ENCODE measurements at regions not wholly inside any gene's neighbourhood (a gene's known extent, or its start where the extent isn't known, plus 50 kb on each side); places are given as distances from the start of the nearest gene placed in this dataset.
A peak's percentile ranks its signal among the peaks of the same experiment; 100 is the strongest.

DNA sequence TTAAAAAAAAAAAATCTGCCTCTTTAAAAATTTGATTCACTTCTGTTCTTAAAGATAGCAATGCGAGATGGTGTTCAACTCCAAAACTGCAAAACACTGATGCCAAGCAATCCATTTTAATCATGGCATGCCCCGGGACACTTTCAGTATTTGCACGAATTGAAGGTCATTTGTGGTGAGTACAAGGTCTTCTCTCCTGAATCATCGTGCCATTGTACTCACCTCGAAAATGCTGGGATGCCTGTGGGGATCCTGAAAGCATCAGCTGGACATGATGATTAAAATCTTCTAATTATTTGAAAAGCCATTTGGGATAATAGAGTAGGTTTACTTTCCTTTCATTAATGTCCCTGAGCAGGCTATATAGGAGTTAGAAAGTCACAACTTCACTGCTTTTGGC is 125.1 kb upstream of the NRP1 start:
- no peaks in the 10 kb centered on the region for H3K36me3 ChIP-seq
- H3K4me3 ChIP-seq = no peak overlapping the region
- no peaks in the 10 kb centered on the region for H3K9me3 ChIP-seq
- intact Hi-C loops (cut with DNase I; ENCODE audit: low total_unique reads) = no loop called here
- no peak for TF ChIP-seq POLR2A (IDR thresholded peaks at IDR 0.05)
- TF ChIP-seq, protein P1, sequence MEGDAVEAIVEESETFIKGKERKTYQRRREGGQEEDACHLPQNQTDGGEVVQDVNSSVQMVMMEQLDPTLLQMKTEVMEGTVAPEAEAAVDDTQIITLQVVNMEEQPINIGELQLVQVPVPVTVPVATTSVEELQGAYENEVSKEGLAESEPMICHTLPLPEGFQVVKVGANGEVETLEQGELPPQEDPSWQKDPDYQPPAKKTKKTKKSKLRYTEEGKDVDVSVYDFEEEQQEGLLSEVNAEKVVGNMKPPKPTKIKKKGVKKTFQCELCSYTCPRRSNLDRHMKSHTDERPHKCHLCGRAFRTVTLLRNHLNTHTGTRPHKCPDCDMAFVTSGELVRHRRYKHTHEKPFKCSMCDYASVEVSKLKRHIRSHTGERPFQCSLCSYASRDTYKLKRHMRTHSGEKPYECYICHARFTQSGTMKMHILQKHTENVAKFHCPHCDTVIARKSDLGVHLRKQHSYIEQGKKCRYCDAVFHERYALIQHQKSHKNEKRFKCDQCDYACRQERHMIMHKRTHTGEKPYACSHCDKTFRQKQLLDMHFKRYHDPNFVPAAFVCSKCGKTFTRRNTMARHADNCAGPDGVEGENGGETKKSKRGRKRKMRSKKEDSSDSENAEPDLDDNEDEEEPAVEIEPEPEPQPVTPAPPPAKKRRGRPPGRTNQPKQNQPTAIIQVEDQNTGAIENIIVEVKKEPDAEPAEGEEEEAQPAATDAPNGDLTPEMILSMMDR (IDR thresholded peaks at IDR 0.05) = no peak
- no peak for DNase-seq
- peaks cover 0 to 12% (median 0%) of the 10 kb centered on the region in 4 donors for H3K4me1 ChIP-seq
- WGBS, 5 donors = 62 to 87% (median 79%) methylated on average over 5 of the region's 5 CpGs
- H3K27me3 ChIP-seq = no peaks in the 10 kb centered on the region
- H3K27ac ChIP-seq = no peak overlapping the region

DNA sequence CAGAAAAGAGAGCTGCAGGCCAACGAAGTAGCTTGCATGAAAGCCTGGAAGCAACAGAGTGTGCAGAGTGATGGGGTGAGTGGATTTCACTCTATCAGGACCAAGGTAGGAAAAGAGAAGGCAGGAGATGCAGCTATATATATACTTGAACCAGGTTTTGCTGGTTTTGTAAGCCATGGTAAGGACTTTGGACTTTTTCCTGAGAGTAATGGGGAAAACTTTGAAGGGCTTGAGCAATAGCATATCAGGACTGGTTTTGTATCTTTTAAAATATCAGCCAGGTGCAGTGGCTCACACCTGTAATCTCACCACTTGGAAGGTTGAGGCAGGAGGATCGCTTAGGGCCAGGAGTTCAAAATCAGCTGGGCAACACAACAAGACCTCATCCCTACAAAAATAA is 120.6 kb upstream of the NRP1 start:
- 31 to 71% (median 44%) methylated on average over 2 of the region's 2 CpGs for WGBS, 5 donors
- Histone ChIP-seq H3K4me3 (no peak overlapping the region), H3K27me3 (no peaks in the 10 kb centered on the region), H3K36me3 (no peaks in the 10 kb centered on the region), H3K9me3 (no peaks in the 10 kb centered on the region), H3K27ac (no peak overlapping the region), H3K4me1 (peaks cover 0 to 4% (median 0%) of the 10 kb centered on the region in 4 donors)
- DNase-seq = peak in 1 of 2 donors; percentile 43
- TF ChIP-seq POLR2A (IDR thresholded peaks at IDR 0.05) (no peak), EP300 (IDR thresholded peaks at IDR 0.05) (no peak)
- TF ChIP-seq, protein P1 (IDR thresholded peaks at IDR 0.05) = no peak
- intact Hi-C loops (cut with DNase I; ENCODE audit: low total_unique reads) = no loop called here

DNA sequence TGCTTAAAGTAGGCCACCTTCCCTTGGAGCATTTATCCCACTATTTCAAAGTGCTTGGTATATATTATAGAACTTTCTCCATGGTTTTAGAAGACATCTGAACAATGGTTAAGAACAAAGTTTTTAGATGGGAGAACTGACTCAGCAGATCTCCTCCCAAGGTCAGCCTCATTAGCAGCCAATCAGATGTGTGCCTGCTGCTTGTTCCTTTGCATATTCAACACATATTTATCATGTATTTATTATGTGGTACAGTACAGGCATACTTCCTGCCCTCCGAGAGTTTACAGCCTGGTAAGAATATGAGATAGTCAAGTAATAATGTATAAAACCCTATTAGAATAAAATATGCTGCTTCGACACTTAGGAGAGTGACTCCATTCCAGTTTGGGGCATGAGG is 120.1 kb upstream of the NRP1 start:
- no peak for DNase-seq
- no peaks in the 10 kb centered on the region for H3K9me3 ChIP-seq
- 89 to 94% (median 93%) methylated on average over 2 of the region's 2 CpGs for WGBS, 5 donors
- H3K27ac ChIP-seq = no peak overlapping the region
- intact Hi-C loops (cut with DNase I; ENCODE audit: low total_unique reads) = no loop called here
- H3K4me1 ChIP-seq = no peaks in the 10 kb centered on the region
- H3K36me3 ChIP-seq = no peaks in the 10 kb centered on the region
- TF ChIP-seq EP300 (IDR thresholded peaks at IDR 0.05) = no peak
- no peak for TF ChIP-seq POLR2AphosphoS5 (IDR thresholded peaks at IDR 0.05)
- no peak for TF ChIP-seq POLR2A (IDR thresholded peaks at IDR 0.05)
- TF ChIP-seq, protein P1 (IDR thresholded peaks at IDR 0.05) = no peak
- no peak overlapping the region for H3K4me3 ChIP-seq
- no peaks in the 10 kb centered on the region for H3K27me3 ChIP-seq

DNA sequence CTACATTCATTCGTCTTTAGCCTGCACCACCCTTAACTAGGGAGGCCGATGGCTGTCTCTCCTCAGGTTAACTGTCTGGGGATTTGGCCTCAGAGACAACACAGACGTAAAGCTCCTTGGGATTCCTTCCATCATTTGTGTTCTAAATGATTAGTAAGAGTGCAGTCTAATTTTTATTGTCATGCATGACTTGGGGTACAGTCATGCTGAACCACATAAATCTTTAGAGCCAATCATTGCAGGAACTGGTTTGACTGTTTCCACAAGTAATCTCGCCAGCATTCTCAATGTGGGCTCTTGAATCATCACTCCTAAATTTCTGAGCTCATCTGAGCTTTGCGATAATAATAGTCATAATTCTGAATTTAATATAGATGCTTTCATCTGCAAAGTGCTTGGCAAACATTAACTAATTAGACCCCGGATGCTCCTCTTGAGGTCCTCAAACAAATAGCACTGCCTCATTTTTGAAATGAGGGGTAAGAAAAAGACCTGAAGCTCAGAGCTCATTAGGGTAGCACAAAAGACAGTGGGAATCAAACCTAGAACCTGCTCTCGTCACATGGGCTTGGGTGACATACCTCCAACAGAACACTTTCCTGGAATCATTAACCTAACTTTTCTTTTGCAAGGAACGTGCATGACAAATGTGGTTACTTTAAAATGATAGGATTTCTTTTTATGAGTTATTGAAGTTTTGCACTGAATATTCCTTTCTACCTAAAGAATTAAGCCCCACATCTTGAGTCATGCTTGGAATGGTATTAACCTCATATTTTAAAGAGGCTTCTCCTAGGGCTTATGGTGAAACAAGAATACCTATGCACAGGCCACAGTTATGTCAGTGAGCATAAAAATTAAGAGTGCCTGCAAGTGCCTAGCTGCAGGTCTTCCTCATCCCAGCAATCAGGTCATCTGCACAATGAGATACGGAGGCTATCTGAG is 118.9 kb upstream of the NRP1 start:
- TF ChIP-seq, protein P1 (IDR thresholded peaks at IDR 0.05) = no peak
- TF ChIP-seq POLR2AphosphoS5 (IDR thresholded peaks at IDR 0.05) = no peak
- TF ChIP-seq EP300 (IDR thresholded peaks at IDR 0.05) = no peak
- TF ChIP-seq POLR2A (IDR thresholded peaks at IDR 0.05) = no peak
- 86 to 94% (median 87%) methylated on average over 9 of the region's 9 CpGs for WGBS, 5 donors
- Histone ChIP-seq H3K27me3 (no peaks in the 10 kb centered on the region), H3K27ac (no peak overlapping the region), H3K36me3 (no peaks in the 10 kb centered on the region), H3K9me3 (no peaks in the 10 kb centered on the region), H3K4me3 (no peak overlapping the region), H3K4me1 (no peaks in the 10 kb centered on the region)
- intact Hi-C loops (cut with DNase I; ENCODE audit: low total_unique reads) = no loop called here
- no peak for DNase-seq

Measured in stomach (tissue), 8 donors.